SU-DHL-6 (cell line): ENCODE measurements at regions not wholly inside any gene's neighbourhood (a gene's known extent, or its start where the extent isn't known, plus 50 kb on each side); places are given as distances from the start of the nearest gene placed in this dataset.

Experiments
- H2AFZ ChIP-seq: fragments of 200-600 bp; sonication (generic); 2 replicates; pipeline ENCODE4 v1.6.1; 2014; ENCODE audit warnings: low read depth, mild to moderate bottlenecking, moderate library complexity, mixed read lengths, antibody characterized with exemption, low read length; ENCODE audit not compliant: severe bottlenecking
- H3F3A ChIP-seq: fragments of 200-600 bp; shearing (Covaris generic); 2 replicates; pipeline ENCODE4 v1.6.0; 2016; ENCODE audit warnings: antibody characterized with exemption, mild to moderate bottlenecking; ENCODE audit not compliant: insufficient read depth
- H3K27ac ChIP-seq: fragments of 200-600 bp; sonication (generic); 2 replicates; pipeline ENCODE4 v1.5.1; 2016; ENCODE audit warnings: low read depth, mild to moderate bottlenecking, low read length, moderate library complexity, mixed read lengths
- H3K27me3 ChIP-seq: fragments of 200-600 bp; sonication (generic), shearing (Covaris generic); 2 replicates; pipeline ENCODE4 v1.6.0; 2014; ENCODE audit warnings: mild to moderate bottlenecking, low read length
- H3K36me3 ChIP-seq: fragments of 200-600 bp; sonication (generic); 2 replicates; pipeline ENCODE4 v1.6.1; 2014; ENCODE audit warnings: mild to moderate bottlenecking, low read length, mixed read lengths
- H3K4me2 ChIP-seq: fragments of 300-600, 200-600 bp; shearing (Covaris generic), sonication (generic); 2 replicates; pipeline ENCODE4 v1.6.0; 2014; ENCODE audit warnings: low read length, low read depth, mild to moderate bottlenecking; ENCODE audit not compliant: poor library complexity, severe bottlenecking
- H3K4me3 ChIP-seq: fragments of 200-600 bp; sonication (generic); 2 replicates; pipeline ENCODE4 v1.5.1; 2014; ENCODE audit warnings: antibody characterized with exemption, low read length, mild to moderate bottlenecking, mixed read lengths; ENCODE audit not compliant: insufficient read depth, poor library complexity, severe bottlenecking
- H3K79me2 ChIP-seq: fragments of 200-600 bp; sonication (generic); 2 replicates; pipeline ENCODE4 v1.6.1; 2014; ENCODE audit warnings: mild to moderate bottlenecking, low read length, moderate library complexity; ENCODE audit not compliant: insufficient read depth
- H3K9ac ChIP-seq: fragments of 200-600 bp; sonication (generic); 2 replicates; pipeline ENCODE4 v1.7.0; 2014; ENCODE audit warnings: mild to moderate bottlenecking, low read length
- H3K9me2 ChIP-seq: fragments of 200-600 bp; sonication (generic); replicated peaks from 2 replicates; pipeline ENCODE4 v1.6.1; 2014; ENCODE audit warnings: low read length; ENCODE audit not compliant: insufficient read depth
- H3K9me3 ChIP-seq: fragments of 200-600 bp; sonication (generic); 2 replicates; pipeline ENCODE4 v1.6.1; 2014; ENCODE audit warnings: low read length, mixed read lengths; ENCODE audit not compliant: insufficient read depth
- H4K20me1 ChIP-seq: fragments of 200-600 bp; sonication (generic); 2 replicates; pipeline ENCODE4 v1.6.1; 2014; ENCODE audit warnings: low read depth, mild to moderate bottlenecking, antibody characterized with exemption, low read length, moderate library complexity, mixed read lengths
- CTCF ChIP-seq: fragments of 200-600 bp; sonication (generic); IDR thresholded peaks from one replicate; pipeline ENCODE4 v1.5.1; 2017; ENCODE audit warnings: antibody characterized with exemption, mild to moderate bottlenecking, low read length, moderate library complexity; ENCODE audit not compliant: insufficient read depth, poor library complexity, severe bottlenecking
- EZH2phosphoT487 ChIP-seq: fragments of 200-600 bp; sonication (generic), shearing (Covaris generic); conservative IDR thresholded peaks from 2 replicates; pipeline ENCODE4 v1.6.1; 2018; ENCODE audit warnings: mild to moderate bottlenecking, antibody characterized with exemption, low read length, moderate library complexity, mixed read lengths

GRCh38 chr13:99857738-99858137, 113.8 kb downstream of the ZIC5 start:
- Histone ChIP-seq H3K9me2 (no peaks in the 10 kb centered on the region), H3K36me3 (no peaks in the 10 kb centered on the region), H3F3A (no peaks in the 10 kb centered on the region), H2AFZ (no peak overlapping the region), H3K4me2 (no peak overlapping the region), H3K27ac (no peak overlapping the region), H3K27me3 (no peaks in the 10 kb centered on the region), H3K9me3 (no peaks in the 10 kb centered on the region), H3K9ac (no peak overlapping the region), H4K20me1 (no peaks in the 10 kb centered on the region), H3K79me2 (no peaks in the 10 kb centered on the region), H3K4me3 (no peak overlapping the region)
- TF ChIP-seq CTCF (no peak), EZH2phosphoT487 (no peak)

- Histone ChIP-seq H3K79me2 (no peaks in the 10 kb centered on the region), H3K36me3 (no peaks in the 10 kb centered on the region), H3K9ac (no peak overlapping the region), H3K27me3 (no peaks in the 10 kb centered on the region), H3K27ac (no peak overlapping the region), H4K20me1 (no peaks in the 10 kb centered on the region), H3F3A (no peaks in the 10 kb centered on the region), H3K9me3 (no peaks in the 10 kb centered on the region), H2AFZ (no peak overlapping the region), H3K4me2 (no peak overlapping the region), H3K4me3 (no peak overlapping the region), H3K9me2 (no peaks in the 10 kb centered on the region)
- TF ChIP-seq EZH2phosphoT487 (no peak), CTCF (no peak)
Measured at GRCh38 chr13:99855526-99856420, 115.8 kb downstream of the ZIC5 start.

GRCh38 chr13:99854366-99854765, 117.2 kb downstream of the ZIC5 start:
- TF ChIP-seq CTCF, result no peak
- no peak overlapping the region for H3K9ac ChIP-seq
- H3K27ac ChIP-seq, result no peak overlapping the region

More at GRCh38 chr13:99854366-99854765, 117.2 kb downstream of the ZIC5 start:
- no peaks in the 10 kb centered on the region for H3K9me2 ChIP-seq
- H3K4me3 ChIP-seq, result no peak overlapping the region
- no peaks in the 10 kb centered on the region for H3K9me3 ChIP-seq
- no peaks in the 10 kb centered on the region for H3F3A ChIP-seq
- no peaks in the 10 kb centered on the region for H4K20me1 ChIP-seq
- no peak overlapping the region for H3K4me2 ChIP-seq
- H3K27me3 ChIP-seq, result no peaks in the 10 kb centered on the region
- no peak overlapping the region for H2AFZ ChIP-seq
- H3K79me2 ChIP-seq, result no peaks in the 10 kb centered on the region
- no peaks in the 10 kb centered on the region for H3K36me3 ChIP-seq
